ENCODE measurements at regions not wholly inside any gene's neighbourhood (a gene's known extent, or its start where the extent isn't known, plus 50 kb on each side); places are given as distances from the start of the nearest gene placed in this dataset.

DNA sequence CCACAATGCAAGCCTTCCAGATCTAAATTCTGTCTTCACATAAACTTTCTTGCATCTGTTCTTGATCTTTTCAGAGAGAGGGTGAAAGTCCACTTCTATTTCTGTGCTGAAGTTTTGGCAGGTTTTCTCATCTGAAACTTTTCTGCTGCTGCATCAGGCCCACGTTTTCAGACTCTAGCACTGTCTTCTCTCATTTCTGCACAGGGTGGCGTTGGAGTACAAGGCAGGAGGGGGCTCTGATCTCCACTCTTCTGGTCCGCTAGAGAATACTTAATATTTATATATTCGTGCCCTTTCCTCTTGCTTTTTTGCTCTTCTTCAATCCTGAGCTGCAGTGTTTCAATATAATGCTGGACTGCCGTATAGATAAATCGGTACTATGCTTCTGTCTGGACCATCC lies 204.0 kb upstream of the PRDM9 start:
- TF ChIP-seq EZH2phosphoT487 (IDR thresholded peaks at IDR 0.05; ENCODE audit: insufficient read depth, low read depth) (no peak), EZH2 (IDR thresholded peaks at IDR 0.05; ENCODE audit: insufficient read depth, poor library complexity, severe bottlenecking) (no peak)
